ENCODE measurements at regions not wholly inside any gene's neighbourhood (a gene's known extent, or its start where the extent isn't known, plus 50 kb on each side); places are given as distances from the start of the nearest gene placed in this dataset.
"Not testable (repeated sequence)": the region's sequence is repeated elsewhere in the genome, so short reads cannot be mapped to it uniquely, and the experiment has no call there.

GRCh38 chr17:83187782-83188311, 108.4 kb downstream of the METRNL start:
- no peak for TF ChIP-seq CTCF (IDR thresholded peaks at IDR 0.05; ENCODE audit: extremely low read depth, missing control alignments)
- DNase-seq (ENCODE audit: low spot score): no peak

GRCh38 chr17:83189044-83190003, 109.9 kb downstream of the METRNL start:
- TF ChIP-seq CTCF (IDR thresholded peaks at IDR 0.05; ENCODE audit: extremely low read depth, missing control alignments): no peak
- DNase-seq (ENCODE audit: low spot score): no peak

- TF ChIP-seq CTCF (IDR thresholded peaks at IDR 0.05; ENCODE audit: extremely low read depth, missing control alignments): no peak
These were observed 110.6 kb downstream of the METRNL start for GRCh38 chr17:83190004-83190385.

GRCh38 chr17:83190601-83191387, 111.4 kb downstream of the METRNL start:
- no peak for DNase-seq (ENCODE audit: low spot score)
- TF ChIP-seq CTCF (IDR thresholded peaks at IDR 0.05; ENCODE audit: extremely low read depth, missing control alignments): no peak

More at GRCh38 chr17:83190004-83190385, 110.6 kb downstream of the METRNL start:
- no peak for DNase-seq (ENCODE audit: low spot score)

GRCh38 chr17:83191388-83192160, 112.2 kb downstream of the METRNL start:
- no peak for DNase-seq (ENCODE audit: low spot score)
- TF ChIP-seq CTCF (IDR thresholded peaks at IDR 0.05; ENCODE audit: extremely low read depth, missing control alignments): no peak

GRCh38 chr17:83192161-83192788, 112.9 kb downstream of the METRNL start:
- TF ChIP-seq CTCF (IDR thresholded peaks at IDR 0.05; ENCODE audit: extremely low read depth, missing control alignments): no peak
- DNase-seq (ENCODE audit: low spot score): no peak

- DNase-seq (ENCODE audit: low spot score): not testable (repeated sequence)
These were observed 113.5 kb downstream of the METRNL start for GRCh38 chr17:83192789-83193335.
